ENCODE measurements at regions not wholly inside any gene's neighbourhood (a gene's known extent, or its start where the extent isn't known, plus 50 kb on each side); places are given as distances from the start of the nearest gene placed in this dataset.

GRCh38 chr9:20191228-20191840, 402.5 kb upstream of the SLC24A2 start:
- no peak for DNase-seq

- no peak for DNase-seq
Observed at GRCh38 chr9:20189871-20190270, 401.0 kb upstream of the SLC24A2 start.

- no peak for DNase-seq
Observed at GRCh38 chr9:20188616-20189369, 400.0 kb upstream of the SLC24A2 start.

DNA sequence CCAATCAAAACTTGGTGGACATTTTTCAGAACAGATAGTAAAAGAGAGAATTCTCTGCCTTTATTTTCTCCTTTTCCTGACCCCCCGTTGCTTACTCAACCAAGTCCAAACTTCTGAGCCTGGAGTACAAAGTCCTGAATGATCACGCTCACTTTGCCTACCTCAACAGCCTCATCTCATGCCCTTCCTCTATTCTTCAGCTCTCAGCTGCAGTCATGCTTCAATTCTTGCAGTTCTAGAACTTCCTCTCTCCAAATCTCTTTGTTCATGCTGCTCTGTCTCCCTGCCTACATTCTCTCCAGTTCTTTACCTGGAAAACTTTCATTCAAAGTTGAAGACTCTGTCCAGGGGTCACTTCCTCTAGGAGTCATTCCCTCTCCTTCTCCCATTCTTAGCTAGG, 398.5 kb upstream of the SLC24A2 start:
- DNase-seq: no peak

GRCh38 chr9:20186823-20187222, 398.0 kb upstream of the SLC24A2 start:
- no peak for DNase-seq

- DNase-seq: no peak
Observed at GRCh38 chr9:20186231-20186630, 397.4 kb upstream of the SLC24A2 start.

DNA sequence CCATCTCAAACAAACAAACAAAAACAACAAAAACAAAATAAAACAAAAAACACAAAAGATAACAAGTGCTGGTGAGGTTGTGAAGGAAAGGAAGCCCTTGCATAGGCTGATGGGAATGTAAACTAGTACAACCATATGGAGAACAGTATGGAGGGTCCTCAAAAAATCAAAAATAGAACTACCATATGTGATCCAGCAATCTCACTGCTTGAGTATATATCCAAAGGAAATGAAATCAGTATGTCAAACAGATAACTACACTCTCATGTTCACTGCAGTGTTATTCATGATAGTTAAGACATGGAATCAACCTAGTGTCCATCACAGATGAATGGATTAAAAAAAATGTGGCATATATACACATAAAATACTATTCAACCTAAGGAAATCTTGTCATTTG, 395.7 kb upstream of the SLC24A2 start:
- no peak for DNase-seq

- DNase-seq: no peak
Observed at GRCh38 chr9:20178679-20179078, 389.8 kb upstream of the SLC24A2 start.

DNA sequence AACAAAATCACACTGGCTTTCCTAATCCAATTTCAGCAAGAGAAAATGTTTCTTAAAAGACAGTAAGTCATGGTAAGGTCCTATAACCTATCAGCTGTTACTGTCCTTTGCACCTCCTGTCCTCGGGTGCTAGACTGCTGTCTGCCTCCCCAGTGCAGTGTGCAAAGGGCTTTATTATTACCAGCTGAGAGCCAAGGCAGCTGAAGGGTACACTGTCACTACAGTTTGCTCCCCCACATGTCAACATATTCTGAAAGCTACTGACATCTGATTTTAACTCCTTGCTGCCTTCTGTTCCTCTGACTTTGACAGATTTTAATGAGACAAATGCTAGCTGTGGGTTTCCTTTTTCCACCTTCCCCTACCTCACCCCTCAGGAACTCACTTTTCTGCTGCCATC, 389.4 kb upstream of the SLC24A2 start:
- no peak for DNase-seq

- DNase-seq: no peak
Observed at GRCh38 chr9:20170122-20170521, 381.3 kb upstream of the SLC24A2 start.

DNA sequence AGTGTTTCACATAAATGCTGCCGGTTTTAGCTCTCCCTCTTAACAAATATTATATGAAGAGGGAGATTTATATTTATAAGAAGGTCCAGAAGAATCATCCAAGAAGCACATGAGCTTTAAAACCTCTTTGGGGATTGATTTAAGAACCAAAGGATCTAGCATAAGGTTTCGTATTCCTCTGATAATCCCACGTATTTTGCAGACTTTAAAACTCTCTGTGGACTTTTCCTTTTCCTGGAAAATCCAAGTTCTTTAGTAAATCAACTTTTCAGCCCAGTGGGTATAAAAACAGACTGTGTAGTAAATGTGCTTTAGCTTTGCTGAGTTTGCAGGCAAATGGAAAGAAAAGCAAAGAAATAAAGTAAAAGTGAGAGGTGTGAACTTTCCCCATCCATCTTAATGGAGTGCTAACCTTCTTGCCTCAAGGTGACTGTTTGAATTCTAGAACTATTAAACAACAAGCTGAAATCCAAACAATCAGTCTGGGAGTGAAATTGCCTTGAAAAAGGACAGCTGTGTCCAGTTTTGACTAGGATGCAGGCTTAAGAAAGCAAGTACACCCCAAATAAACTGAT, 363.4 kb upstream of the SLC24A2 start:
- DNase-seq: no peak

DNA sequence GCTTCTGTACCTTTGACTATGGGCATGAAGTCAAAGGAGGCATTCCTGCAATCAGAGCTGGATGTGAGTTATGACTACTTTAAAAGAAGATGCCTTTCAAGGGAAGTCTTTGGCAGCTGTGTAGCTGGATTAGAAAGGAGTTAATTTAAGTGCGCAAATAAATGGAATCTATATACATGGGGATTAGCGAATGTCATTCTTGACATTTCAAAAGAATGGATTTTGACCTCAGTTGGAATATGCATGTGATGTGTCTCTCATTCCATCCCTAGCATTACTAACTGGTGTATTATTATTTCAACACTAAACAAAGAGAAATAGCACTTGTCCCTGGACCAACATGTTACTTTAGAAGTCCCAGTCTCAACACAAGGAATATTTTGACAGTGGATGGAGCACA, 359.6 kb upstream of the SLC24A2 start:
- no peak for DNase-seq

- no peak for DNase-seq
Observed at GRCh38 chr9:20144197-20144596, 355.4 kb upstream of the SLC24A2 start.

DNA sequence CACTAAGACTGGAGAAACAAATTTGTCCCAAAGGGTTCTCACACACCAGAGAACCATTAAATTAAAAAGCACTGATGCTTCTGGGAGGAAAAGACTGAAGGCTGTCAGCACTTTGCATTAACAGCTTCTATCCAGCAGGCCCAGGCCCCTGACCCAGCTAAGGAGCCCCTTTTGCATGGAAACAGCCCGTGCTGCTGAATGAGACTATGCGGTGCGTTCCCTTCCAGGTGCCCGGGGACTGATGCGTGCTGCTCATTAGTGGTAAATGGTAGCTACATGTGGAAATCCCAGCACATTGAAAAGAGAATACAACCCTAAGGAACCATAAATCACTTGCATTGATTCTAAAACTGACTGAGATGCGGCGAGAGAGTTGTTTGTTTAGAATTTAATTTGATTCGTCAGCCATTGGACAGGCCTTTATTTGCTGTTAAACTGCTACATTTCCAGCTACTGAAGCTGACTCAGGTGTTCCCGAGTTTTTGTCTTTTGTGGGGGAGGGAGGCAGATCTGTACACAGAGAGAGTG, 351.0 kb upstream of the SLC24A2 start:
- DNase-seq: no peak

DNA sequence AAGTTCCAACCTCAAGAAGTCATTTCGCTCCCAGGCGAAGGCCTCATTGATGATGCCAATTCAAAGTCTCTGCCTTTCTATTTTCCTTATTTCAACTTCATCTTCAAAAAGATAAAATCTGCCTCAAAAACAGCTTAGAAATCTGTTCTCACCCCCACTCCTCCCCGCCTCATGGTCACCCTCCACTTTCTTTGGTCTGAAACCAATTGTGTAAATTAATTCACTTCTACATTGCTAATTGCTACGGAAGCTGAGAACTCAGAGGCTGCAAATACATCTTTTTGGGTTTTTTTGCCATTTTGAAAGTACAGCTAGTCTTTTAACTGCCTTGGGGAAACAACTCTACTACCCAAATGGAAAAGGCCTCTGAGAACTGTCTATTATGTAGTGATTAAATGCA, 350.0 kb upstream of the SLC24A2 start:
- no peak for DNase-seq

DNA sequence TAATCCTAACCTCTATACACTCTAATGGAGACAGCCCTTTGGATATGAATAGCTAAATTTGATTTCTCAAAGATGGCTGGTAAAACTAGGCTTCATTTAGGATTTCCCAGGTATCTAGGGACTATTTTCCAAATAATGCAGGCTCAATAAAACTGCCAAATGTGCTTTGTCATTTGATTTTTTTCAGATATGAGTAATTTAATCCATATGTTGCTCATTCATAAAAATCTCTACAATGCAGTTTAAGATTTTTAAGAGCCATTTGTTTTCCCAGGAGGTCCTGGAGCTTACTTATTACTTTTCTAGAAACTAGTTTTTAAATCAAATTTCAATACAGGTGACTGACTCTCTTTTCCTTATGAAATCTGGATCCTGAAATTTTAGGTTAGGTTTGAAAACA, 349.3 kb upstream of the SLC24A2 start:
- DNase-seq: no peak

GRCh38 chr9:20137425-20137824, 348.6 kb upstream of the SLC24A2 start:
- no peak for DNase-seq

- DNase-seq: no peak
Observed at GRCh38 chr9:20135119-20135697, 346.4 kb upstream of the SLC24A2 start.

DNA sequence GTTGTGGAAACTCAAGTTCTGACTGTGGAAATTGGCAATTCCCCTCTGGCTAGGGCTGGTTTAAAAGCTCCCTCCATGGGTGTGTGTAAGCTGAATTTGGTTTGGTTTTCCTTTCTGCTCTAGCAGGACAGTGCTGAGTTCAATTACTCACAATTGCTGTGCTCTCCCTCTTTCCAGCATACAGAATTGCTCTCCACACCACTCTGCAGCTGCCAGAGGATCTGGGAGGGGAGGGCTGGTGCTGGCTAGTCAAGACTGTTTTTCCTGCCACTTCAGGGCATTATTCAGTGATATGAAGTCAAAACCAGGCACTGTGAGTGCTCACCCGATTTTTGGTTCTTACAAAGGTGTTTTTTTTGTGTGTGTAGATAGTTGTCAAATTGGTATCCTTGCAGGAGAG, 336.9 kb upstream of the SLC24A2 start:
- DNase-seq: no peak

DNA sequence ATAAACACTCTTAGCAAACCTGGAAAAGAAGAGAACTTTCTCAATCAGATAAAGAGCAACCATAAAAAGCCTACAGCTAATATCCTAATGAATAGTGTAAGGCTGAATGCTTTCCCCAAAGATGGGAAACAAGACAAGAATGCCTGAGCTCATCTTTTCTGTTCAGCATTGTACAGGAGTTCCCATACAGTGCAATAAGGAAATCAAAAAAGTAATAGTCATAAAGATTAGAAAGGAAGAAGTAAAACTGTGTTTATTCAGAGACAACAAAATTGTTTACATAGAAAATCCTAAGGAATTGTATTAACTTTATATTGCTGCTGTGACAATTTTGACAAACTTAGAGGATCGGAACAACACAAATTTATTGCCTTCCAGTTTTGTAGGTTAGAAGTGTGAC, 330.7 kb upstream of the SLC24A2 start:
- DNase-seq: no peak

- DNase-seq: no peak
Observed at GRCh38 chr9:20117986-20118385, 329.1 kb upstream of the SLC24A2 start.

GRCh38 chr9:20117482-20117881, 328.6 kb upstream of the SLC24A2 start:
- no peak for DNase-seq

DNA sequence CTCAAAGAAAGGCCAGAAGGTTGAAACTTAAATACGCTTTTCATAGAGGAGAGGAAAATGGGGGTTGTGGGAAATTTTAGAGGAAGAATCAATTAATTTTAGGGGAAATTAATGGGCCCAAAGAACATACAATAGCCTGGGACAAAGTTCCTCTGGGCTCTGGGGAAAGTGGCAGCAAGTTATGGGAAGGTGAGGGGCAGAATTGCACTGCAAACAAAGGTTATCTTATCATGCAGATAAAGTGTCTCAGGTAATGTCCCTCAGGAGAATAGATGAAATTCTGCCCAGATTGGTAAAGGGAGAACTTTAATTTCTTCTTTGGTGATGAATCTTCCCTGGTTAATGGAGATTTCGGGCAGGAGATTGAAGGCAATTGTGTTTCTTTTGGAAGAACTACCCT, 326.1 kb upstream of the SLC24A2 start:
- no peak for DNase-seq

DNA sequence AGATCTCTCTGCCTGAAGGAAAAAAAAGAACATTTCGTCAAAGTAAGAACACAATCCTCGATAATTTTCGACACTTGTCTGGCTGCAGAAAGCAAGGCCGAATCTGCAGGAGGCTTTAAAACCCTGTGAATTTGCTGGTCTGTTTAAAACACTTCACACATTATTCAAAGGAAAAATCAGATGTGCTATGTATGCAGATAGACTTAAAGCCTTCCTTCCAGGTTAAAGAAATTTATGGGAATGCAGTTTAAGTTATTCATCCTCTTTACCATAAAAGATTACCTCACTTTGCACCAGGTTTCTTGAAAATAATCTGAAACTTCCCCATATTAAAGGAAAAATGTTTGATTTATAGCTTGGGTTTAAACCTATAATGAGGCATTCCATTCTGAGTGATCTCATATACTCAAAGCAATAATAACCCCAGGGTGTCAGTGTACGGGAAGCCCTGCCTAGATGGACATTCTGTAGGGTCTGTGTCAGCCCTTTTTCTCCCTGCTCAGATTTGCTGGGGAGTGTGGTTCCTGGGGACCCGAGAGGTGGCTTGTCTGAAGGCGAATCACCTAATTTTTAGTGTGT, 323.5 kb upstream of the SLC24A2 start:
- no peak for DNase-seq

All from NCI-H510A (cell line).